ENCODE measurements at regions not wholly inside any gene's neighbourhood (a gene's known extent, or its start where the extent isn't known, plus 50 kb on each side); places are given as distances from the start of the nearest gene placed in this dataset.

DNA sequence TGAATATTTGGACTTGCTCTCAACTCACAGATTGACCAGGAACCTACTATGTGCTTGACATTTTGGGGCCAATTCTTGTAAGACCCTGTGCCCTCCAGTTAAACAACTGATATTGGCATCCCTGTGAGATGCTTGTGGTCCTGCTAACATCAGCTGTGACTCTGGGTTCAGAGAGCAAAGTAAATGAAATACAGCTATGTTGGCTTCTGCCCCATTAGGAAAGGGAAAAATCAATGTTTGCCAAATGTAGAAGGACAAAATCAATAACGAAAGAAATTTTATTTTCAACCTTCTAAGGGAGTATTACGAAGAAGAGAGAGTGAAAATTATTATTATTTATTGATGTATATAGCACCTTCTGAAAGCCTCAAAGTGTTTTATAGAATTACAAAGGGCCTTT lies 266.9 kb upstream of the ARID1B start:
- DNase-seq = no peak

DNA sequence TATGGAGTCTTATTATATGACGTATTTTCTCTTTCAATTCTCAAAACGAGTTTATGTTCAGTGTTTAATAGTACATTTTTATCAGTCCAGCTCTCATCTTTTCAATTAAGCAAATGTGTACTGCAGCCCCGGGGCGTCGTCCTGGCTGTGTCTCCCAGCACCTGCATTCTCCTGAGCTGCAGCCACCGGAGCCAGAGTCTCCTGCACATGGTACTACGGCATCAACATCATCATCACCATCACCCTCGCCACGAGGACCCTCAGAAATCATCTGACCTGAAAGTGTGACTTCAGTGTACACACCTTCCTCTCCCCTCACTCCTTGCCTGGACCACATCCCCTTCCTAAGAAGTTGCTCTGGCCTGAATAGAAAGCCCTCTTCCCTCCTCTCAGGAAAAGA lies 267.7 kb upstream of the ARID1B start:
- DNase-seq = no peak

GRCh38 chr6:156508923-156509322 lies 268.3 kb upstream of the ARID1B start:
- peak; percentile 26 for DNase-seq

- no peak for DNase-seq
Measured at GRCh38 chr6:156508126-156508525, 269.1 kb upstream of the ARID1B start.

GRCh38 chr6:156507656-156508055 lies 269.5 kb upstream of the ARID1B start:
- DNase-seq = no peak

GRCh38 chr6:156507106-156507505 lies 270.1 kb upstream of the ARID1B start:
- DNase-seq = no peak

GRCh38 chr6:156502969-156503504 lies 274.1 kb upstream of the ARID1B start:
- no peak for DNase-seq

- DNase-seq = no peak
Measured at GRCh38 chr6:156497618-156498017, 279.6 kb upstream of the ARID1B start.

DNA sequence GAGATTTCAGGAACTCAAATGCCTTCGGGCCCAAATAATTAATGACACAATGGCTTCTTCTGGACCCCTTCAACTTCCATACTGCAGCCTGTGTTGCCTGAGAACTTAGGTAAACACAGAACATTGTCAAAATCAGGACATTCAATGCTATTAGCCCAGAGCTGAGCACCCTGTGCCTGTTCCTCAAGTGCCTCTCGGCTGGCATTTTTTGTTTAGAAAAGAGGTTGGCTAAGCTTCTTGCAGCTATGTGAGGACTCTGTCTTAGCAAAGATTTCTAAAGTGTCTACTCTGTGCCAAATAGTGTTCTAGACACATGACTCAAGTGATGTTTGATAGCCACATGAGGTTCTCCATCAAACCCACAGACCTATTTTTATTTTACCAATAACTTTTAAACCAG lies 289.3 kb upstream of the ARID1B start:
- DNase-seq = no peak

DNA sequence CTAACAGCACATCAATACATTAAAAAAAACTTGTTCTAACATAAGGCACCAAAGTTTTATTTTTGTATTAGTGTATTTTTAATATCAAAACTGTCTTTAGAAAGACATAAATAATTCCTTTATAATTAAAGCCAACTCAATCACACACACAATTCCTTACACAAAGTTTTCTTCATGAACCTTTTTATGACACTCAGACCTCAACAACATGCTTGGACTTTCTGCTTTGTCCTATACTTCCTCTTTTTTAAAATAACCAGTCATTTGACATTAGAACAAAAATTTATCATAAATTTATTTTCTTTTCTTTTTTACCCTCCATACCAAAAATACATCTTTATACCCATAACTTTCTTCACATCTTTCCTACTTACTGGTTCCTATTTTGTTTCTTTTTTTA lies 292.0 kb upstream of the ARID1B start:
- no peak for DNase-seq

DNA sequence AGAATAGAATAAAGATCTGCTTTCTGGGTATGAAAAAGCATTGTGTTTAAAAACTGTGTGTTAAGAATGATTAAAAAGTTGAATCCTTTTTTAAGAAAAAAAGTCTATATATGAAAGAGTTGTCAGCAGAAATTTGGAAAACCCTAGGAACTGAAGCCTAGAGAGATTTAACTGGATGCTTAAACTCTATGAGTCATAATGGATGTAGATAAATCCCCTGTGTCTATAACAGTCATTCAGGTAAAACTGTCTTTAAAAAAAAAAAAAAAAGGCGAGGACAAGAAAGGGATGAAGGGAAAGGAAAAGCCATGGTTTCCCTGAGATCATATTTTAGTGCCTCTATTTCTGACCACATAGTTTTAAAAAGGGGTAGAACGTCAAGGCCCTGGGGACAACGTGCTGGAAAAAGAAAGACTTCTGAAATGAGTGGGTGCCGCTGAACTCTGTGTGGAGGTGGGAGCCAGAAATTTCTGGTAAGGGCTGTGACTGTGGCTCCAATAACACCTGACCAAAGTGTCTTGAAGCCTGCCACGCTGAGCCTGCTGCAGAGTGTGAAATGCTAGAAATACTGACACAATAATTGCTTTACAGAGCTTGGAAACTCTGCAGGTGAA lies 302.6 kb upstream of the ARID1B start:
- DNase-seq = no peak

GRCh38 chr6:156471000-156471399 lies 306.2 kb upstream of the ARID1B start:
- DNase-seq = no peak

DNA sequence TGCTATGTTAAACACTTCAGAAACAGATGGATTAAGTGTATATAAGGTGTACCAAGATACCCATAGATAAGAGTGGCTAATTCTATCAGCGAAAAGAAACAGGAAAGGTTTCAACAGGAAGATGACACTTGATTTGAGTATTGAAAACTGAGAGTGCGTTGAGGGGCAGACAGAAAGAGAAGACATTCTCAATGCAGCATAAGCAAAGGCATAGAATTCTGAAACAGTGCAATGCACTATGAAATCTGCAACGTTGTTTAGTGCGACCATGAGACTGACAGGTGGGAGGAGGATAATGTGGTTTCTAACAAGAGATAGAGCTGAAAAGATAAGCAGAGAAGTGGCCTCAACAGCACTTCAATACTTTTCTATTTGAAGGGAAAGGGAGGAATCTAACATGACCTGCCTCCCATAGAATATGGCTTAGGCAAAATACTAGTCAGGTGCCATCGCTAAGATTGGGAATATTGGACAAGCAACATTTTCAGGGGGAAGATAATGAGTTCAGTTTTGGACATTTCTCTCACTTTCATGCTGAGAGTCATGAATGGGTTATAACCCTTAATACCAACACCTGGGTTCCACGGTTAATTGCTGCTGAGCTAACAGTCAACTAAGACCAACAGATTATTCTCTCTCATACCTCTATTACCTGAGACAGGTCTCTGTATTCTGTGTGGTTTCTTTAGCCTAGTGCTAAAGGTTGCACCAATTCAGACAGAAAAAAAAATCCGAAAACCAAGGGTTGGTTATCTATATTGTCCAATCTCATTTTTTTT lies 312.9 kb upstream of the ARID1B start:
- DNase-seq = no peak

GRCh38 chr6:156461647-156462046 lies 315.5 kb upstream of the ARID1B start:
- peak; percentile 99 for DNase-seq

GRCh38 chr6:156457601-156458000 lies 319.6 kb upstream of the ARID1B start:
- no peak for DNase-seq

DNA sequence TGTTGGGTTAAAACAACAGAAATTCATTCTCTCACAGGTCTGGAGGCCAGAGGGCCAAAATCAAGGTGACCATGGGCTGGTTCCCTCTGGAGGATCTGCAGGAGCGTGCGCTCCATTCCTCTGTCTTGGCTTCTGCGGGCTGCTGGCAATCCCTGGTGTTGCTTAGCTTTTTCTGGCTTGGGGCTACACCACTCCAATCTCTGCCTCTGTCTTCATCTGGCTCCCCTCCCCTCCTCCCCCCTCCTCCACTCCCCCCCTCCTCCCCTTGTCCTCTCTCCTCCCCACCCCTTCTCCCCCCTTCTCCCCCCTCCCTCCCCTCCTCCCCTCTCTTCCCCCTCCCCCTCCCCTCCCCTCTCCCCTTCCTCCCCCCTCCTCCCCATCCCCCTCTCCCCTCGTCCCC lies 321.3 kb upstream of the ARID1B start:
- no peak for DNase-seq

- peak; percentile 24 for DNase-seq
Measured at GRCh38 chr6:156454867-156455266, 322.3 kb upstream of the ARID1B start.

DNA sequence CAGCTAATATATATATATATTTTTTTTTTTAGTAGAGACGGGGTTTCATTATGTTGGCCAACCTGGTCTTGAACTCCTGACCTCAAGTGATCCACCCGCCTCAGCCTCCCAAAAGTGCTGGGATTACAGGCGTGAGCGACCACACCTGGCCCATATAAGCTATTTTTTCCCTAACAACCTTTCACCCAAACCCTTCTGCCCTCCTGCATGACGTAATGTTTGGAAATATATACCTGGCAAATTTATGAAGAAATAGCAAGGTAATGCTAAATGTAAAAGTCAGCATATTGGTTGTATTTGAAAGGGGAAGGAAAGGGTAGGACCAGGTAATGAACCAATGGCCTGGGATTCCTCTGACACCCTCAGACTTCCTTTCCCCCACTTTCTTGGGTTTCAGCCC lies 325.5 kb upstream of the ARID1B start:
- DNase-seq = no peak

DNA sequence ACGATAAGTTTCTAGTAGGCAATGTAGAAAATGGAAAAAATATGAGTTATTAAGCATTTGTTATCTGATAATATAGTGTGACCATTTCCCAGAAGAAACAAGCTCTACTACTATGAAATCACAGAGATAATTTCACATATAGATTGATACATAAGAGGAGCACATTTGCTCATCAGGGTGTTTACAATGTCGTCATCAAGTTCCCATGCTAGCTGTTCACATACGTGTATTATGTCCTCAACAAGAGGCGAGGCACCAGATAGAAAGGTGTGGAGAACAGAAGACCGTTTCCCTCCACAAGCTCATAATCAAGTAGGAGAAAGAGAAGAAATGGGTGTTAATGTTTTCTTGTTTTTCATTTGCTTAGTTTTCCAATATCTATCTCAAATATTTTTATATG lies 326.1 kb upstream of the ARID1B start:
- no peak for DNase-seq

GRCh38 chr6:156450421-156450820 lies 326.8 kb upstream of the ARID1B start:
- DNase-seq = no peak

- DNase-seq = no peak
Measured at GRCh38 chr6:156449569-156449968, 327.6 kb upstream of the ARID1B start.

DNA sequence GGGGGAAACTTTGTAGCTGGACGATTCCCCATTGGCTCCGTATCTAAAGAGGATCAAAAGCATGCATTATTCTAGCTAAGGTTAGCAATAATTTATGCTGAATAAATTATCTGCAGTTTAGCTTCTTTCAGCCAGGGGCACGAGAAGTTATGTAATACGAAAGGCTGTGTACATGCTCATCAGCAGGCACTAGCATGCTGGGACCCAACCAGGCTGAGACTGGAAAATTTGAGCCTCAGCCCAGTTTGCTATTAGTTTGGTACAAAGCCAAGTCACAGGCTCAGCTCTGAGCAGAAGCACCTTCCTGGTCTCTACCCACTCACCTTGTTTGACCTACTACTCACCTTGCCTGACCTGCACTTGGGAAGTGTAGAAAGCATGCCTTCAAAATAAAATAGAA lies 328.1 kb upstream of the ARID1B start:
- DNase-seq = peak; percentile 64

DNA sequence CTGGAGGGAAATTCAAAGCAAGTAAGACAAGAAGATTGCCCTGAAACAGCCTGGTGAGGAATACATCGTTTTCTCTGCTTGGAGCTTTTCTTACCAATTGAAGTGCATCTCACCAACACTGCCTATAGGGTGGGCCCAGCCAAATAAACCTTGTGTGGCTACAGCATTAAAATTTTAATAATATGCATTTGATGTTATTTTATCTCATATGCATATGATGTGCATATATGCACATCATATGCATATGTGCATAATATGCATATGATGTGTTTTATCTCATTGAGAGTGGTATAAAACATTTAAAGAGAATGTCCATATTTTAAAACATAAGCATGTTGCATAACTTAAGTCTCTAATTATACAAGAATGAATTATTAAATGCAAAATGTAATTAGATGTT lies 328.6 kb upstream of the ARID1B start:
- no peak for DNase-seq

DNA sequence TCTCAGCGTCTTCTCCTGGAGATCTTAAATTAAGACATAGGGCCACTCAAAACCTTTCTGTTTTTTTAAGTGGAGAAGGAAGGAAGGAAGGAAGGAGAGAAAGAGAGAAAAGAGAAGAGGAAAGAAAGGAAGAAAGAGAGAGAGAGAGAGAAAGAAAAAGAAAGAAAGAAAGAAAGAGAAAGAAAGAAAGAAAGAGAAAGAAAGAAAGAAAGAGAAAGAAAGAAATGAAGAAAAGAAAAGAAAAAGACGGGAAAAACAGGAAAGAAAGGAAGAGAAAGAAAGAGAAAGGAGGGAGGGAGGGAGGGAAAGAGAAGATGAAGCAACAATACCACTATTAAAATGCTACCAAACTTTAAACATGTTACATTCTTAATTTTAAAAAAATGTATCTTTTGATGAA lies 336.5 kb upstream of the ARID1B start:
- DNase-seq = no peak

Measured in NCI-H1105 treated with DMSO at 0.1 percent for 48 hours (cell line).